Uterus (tissue), 3 donors: ENCODE measurements at regions not wholly inside any gene's neighbourhood (a gene's known extent, or its start where the extent isn't known, plus 50 kb on each side); places are given as distances from the start of the nearest gene placed in this dataset.

Experiments used
- DNase-seq, 2 donors: peaks; one replicate each; pipeline ENCODE4 v3.0.0-alpha.2; 2019 to 2020
- H3K27ac ChIP-seq, 2 donors: fragments of 200-600 bp; sonication (generic); 1 replicate in 1 of 2; 2 replicates in 1 of 2; pipeline ENCODE4 v1.5.1; 2016 to 2018
- H3K27me3 ChIP-seq, 2 donors: fragments of 200-600 bp; sonication (generic); one replicate each; pipeline ENCODE4 v1.5.1; 2018 to 2019; ENCODE audit warnings: control low read depth in 1 of 2
- H3K36me3 ChIP-seq, 2 donors: fragments of 200-600 bp; sonication (generic); one replicate each; pipeline ENCODE4 v1.5.1; 2019; ENCODE audit warnings: control low read depth in 1 of 2
- H3K4me1 ChIP-seq, 2 donors: fragments of 200-600 bp; sonication (generic); one replicate each; pipeline ENCODE4 v1.5.1; 2018 to 2019; ENCODE audit warnings: control low read depth in 1 of 2
- H3K4me3 ChIP-seq, 2 donors: fragments of 200-600 bp; sonication (generic); 1 replicate in 1 of 2; 2 replicates in 1 of 2; pipeline ENCODE4 v1.5.1; 2018 to 2019; ENCODE audit warnings: mild to moderate bottlenecking in 1 of 2
- H3K9me3 ChIP-seq, 2 donors: fragments of 200-600 bp; sonication (generic); one replicate each; pipeline ENCODE4 v1.5.1; 2019; ENCODE audit warnings: control low read depth in 1 of 2
- POLR2A ChIP-seq, 2 donors: fragments of 450-650 bp; IDR thresholded peaks; one replicate each; pipeline ENCODE4 v1.6.1; 2016; ENCODE audit warnings: antibody characterized with exemption in 2 of 2, mild to moderate bottlenecking in 1 of 2, moderate library complexity in 1 of 2
- intact Hi-C: fragments of 100-400 bp; cut with DNase I; formaldehyde crosslinking; loops from one replicate; pipeline ENCODE4 v1.15.1; 2023; ENCODE audit warnings: low total_unique reads
- TF ChIP-seq, protein P1 (sequence below), 4 experiments: fragments of 200-600 bp in 2 of 4; fragments of 450-650 bp in 2 of 4; sonication (generic) in 2 of 4; IDR thresholded peaks; one replicate each; pipeline ENCODE4 v1.5.1; 2016 to 2019; ENCODE audit warnings: antibody characterized with exemption in 4 of 4, mild to moderate bottlenecking in 2 of 4, moderate library complexity in 1 of 4
- donor health status: DM: yes; HTN: yes; CAD: no.

DNA sequence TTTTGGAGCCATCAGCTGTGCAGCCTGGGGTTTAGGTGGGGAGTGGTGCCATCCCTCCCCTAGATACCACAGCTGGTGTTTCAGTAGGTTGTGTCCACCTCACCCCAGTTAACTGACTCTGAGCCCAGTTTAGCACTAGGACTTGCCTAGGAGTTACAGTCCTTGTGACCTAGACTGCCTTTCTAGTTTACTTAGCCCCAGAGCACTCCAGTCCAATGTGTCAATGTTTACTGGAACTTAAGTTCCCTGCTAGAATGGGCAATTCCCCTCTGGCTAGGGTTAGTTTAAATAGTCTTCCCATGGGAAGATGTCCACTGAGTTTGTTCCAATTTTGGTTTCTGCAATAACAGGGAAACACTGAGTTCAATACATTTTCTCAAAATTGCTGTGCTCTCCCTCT lies 909.2 kb downstream of the CCDC85A start:
- no peak for DNase-seq
- Histone ChIP-seq H3K4me3 (no peak overlapping the region), H3K4me1 (no peaks in the 10 kb centered on the region), H3K9me3 (peaks cover 0 to 8% of the 10 kb centered on the region in 2 donors), H3K36me3 (no peaks in the 10 kb centered on the region), H3K27ac (no peak overlapping the region), H3K27me3 (no peaks in the 10 kb centered on the region)
- TF ChIP-seq, protein P1, sequence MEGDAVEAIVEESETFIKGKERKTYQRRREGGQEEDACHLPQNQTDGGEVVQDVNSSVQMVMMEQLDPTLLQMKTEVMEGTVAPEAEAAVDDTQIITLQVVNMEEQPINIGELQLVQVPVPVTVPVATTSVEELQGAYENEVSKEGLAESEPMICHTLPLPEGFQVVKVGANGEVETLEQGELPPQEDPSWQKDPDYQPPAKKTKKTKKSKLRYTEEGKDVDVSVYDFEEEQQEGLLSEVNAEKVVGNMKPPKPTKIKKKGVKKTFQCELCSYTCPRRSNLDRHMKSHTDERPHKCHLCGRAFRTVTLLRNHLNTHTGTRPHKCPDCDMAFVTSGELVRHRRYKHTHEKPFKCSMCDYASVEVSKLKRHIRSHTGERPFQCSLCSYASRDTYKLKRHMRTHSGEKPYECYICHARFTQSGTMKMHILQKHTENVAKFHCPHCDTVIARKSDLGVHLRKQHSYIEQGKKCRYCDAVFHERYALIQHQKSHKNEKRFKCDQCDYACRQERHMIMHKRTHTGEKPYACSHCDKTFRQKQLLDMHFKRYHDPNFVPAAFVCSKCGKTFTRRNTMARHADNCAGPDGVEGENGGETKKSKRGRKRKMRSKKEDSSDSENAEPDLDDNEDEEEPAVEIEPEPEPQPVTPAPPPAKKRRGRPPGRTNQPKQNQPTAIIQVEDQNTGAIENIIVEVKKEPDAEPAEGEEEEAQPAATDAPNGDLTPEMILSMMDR (IDR thresholded peaks at IDR 0.05) = no peak
- no peak for TF ChIP-seq POLR2A (IDR thresholded peaks at IDR 0.05)
- intact Hi-C loops = no loop called here

DNA sequence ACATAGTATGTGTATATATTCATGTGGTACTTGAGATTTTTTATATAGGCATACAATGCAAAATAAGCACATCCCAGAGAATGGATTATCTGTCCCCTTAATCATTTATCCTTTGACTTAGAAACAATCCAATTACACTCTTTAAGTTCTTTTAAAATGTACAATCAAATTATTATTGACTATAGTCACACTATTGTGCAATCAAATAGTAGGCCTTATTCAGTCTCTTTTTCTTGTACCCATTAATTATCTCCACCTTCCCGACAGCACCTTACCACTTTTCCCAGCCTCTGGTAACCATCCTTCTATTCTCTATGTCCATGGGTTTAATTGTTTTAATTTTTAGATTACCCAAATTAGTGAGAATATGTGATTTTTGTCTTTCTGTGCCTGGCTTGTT lies 914.1 kb downstream of the CCDC85A start:
- no peaks in the 10 kb centered on the region for H3K27me3 ChIP-seq
- H3K4me1 ChIP-seq = no peaks in the 10 kb centered on the region
- H3K4me3 ChIP-seq = no peak overlapping the region
- TF ChIP-seq POLR2A (IDR thresholded peaks at IDR 0.05) = no peak
- TF ChIP-seq, protein P1 (IDR thresholded peaks at IDR 0.05) = no peak
- no peak for DNase-seq
- intact Hi-C loops = no loop called here
- peaks cover 0 to 11% of the 10 kb centered on the region in 2 donors for H3K9me3 ChIP-seq
- no peak overlapping the region for H3K27ac ChIP-seq
- H3K36me3 ChIP-seq = no peaks in the 10 kb centered on the region

DNA sequence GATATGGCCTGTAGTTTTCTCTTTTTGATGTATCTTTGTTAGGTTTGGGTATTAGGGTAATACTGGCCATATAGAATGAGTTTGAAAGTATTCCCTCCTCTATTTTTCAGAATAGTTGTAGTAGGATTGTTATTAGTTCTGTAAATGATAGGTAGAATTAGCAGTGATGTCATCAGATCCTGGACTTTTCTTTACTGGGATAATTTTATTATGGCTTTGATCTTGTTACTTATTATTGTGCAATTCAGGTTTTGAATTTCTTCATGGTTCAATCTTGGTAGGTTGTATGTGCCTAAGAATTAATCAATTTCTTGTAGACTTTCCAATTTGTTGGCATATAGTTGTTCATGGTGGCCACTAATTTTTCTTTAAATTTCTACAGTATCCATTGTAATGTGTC lies 916.6 kb downstream of the CCDC85A start:
- DNase-seq = no peak
- H3K27me3 ChIP-seq = no peaks in the 10 kb centered on the region
- H3K36me3 ChIP-seq = no peaks in the 10 kb centered on the region
- TF ChIP-seq, protein P1 (IDR thresholded peaks at IDR 0.05) = no peak
- no peak for TF ChIP-seq POLR2A (IDR thresholded peaks at IDR 0.05)
- H3K9me3 ChIP-seq = peaks cover 0 to 4% of the 10 kb centered on the region in 2 donors
- H3K4me1 ChIP-seq = no peaks in the 10 kb centered on the region
- H3K27ac ChIP-seq = no peak overlapping the region
- intact Hi-C loops = no loop called here
- H3K4me3 ChIP-seq = no peak overlapping the region

DNA sequence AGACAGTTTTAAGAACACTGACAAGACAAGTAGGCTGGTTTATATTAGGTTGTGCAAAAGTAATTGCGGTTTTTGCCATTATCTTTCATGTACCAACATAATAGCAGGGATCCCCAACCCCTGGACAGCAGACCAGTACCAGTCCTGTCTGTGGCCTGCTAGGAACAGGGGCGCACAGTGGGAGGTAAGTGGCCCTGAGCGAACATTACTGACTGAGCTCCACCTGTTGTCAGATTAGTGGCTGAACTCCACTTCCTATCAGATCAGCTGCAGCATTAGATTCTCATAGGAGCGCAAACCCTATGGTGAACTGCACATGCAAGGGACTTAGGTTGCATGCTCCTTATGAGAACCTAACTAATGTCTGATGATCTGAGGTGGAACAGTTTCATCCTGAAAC lies 921.9 kb downstream of the CCDC85A start:
- H3K4me3 ChIP-seq = no peak overlapping the region
- DNase-seq = no peak
- H3K9me3 ChIP-seq = peaks cover 0 to 4% of the 10 kb centered on the region in 2 donors
- TF ChIP-seq, protein P1 (IDR thresholded peaks at IDR 0.05) = no peak
- no peak for TF ChIP-seq POLR2A (IDR thresholded peaks at IDR 0.05)
- no peak overlapping the region for H3K27ac ChIP-seq
- intact Hi-C loops = no loop called here
- no peaks in the 10 kb centered on the region for H3K4me1 ChIP-seq
- no peaks in the 10 kb centered on the region for H3K36me3 ChIP-seq
- H3K27me3 ChIP-seq = no peaks in the 10 kb centered on the region

DNA sequence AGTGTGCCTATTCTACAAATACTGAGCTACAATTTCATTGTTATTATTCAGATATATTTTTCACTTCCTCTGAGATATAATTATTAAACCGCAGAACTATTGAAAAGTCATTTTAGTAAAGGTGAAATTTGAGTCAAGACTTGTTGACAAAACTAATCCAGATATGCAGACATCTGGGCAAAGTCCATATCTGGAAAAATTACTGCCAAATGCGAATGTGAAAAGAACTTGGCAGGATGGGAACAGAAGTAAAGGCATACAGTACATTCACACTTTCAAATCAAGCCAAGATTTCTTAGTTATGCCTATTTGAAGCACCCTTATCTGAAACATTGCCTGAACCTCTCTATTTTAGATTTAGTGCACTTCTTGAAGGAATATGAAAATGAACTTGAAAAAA lies 923.6 kb downstream of the CCDC85A start:
- H3K36me3 ChIP-seq = no peaks in the 10 kb centered on the region
- no peaks in the 10 kb centered on the region for H3K4me1 ChIP-seq
- no peaks in the 10 kb centered on the region for H3K9me3 ChIP-seq
- no peak for DNase-seq
- intact Hi-C loops = no loop called here
- no peak overlapping the region for H3K27ac ChIP-seq
- TF ChIP-seq, protein P1 (IDR thresholded peaks at IDR 0.05) = no peak
- TF ChIP-seq POLR2A (IDR thresholded peaks at IDR 0.05) = no peak
- no peaks in the 10 kb centered on the region for H3K27me3 ChIP-seq
- no peak overlapping the region for H3K4me3 ChIP-seq
